Skeletal muscle satellite cell (primary cell): ENCODE measurements at regions not wholly inside any gene's neighbourhood (a gene's known extent, or its start where the extent isn't known, plus 50 kb on each side); places are given as distances from the start of the nearest gene placed in this dataset.

ENCODE experiments used
- H3K27me3 ChIP-seq: 2 replicates; pipeline ENCODE4 v1.7.0; 2013; ENCODE audit warnings: low read length; ENCODE audit not compliant: control insufficient read depth, insufficient read depth
- H3K36me3 ChIP-seq: 2 replicates; pipeline ENCODE4 v1.7.0; 2013; ENCODE audit warnings: mild to moderate bottlenecking, control low read depth, low read length; ENCODE audit not compliant: insufficient read depth
- H3K4me1 ChIP-seq: 2 replicates; pipeline ENCODE4 v1.7.0; 2013; ENCODE audit warnings: low read length; ENCODE audit not compliant: control insufficient read depth, insufficient read depth
- H3K4me2 ChIP-seq: 2 replicates; pipeline ENCODE4 v1.7.0; 2013; ENCODE audit warnings: mild to moderate bottlenecking, low read length
- H3K4me3 ChIP-seq: 2 replicates; pipeline ENCODE4 v1.7.0; 2013; ENCODE audit warnings: low read length
- H3K9ac ChIP-seq: 2 replicates; pipeline ENCODE4 v1.7.0; 2013; ENCODE audit warnings: mild to moderate bottlenecking, low read depth, low read length, moderate library complexity
- H3K9me3 ChIP-seq: replicated peaks from 2 replicates; pipeline ENCODE4 v1.7.0; 2013; ENCODE audit warnings: mild to moderate bottlenecking, control low read depth, low read length

DNA sequence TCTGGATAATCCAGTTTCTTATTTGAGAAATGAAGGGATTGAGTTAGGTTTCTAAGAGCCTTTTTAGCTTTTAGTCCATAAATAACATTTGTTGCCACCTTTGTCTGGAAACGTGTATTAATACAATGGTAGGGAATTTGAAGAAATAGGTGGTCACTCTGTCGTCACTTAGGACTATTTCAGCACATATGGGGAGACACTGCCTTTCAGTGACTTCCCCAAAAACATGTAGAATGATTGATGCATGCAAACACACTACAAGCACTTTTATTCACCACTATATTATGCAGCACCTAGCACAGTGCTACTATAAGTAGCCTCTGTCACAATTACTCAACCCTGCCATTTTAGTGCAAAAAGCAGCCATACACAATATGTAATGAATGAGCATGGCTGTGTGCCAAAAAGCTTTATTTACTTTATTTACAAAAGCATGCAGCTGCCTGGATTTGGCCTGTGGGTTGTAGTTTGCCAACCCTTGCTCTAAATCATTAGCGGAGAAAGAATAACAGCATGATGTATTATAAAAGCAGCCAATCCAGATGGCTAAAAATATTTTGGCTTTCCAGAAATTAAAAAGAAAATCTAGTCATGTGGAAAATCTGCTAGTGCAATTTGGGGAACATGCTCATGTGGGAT is 154.2 kb upstream of the HMHB1 start:
- no peaks in the 10 kb centered on the region for H3K27me3 ChIP-seq
- peaks cover 10% of the 10 kb centered on the region for H3K4me1 ChIP-seq
- H3K9ac ChIP-seq: no peak overlapping the region
- no peak overlapping the region for H3K4me2 ChIP-seq
- H3K9me3 ChIP-seq: no peaks in the 10 kb centered on the region
- H3K36me3 ChIP-seq: no peaks in the 10 kb centered on the region
- H3K4me3 ChIP-seq: no peak overlapping the region

DNA sequence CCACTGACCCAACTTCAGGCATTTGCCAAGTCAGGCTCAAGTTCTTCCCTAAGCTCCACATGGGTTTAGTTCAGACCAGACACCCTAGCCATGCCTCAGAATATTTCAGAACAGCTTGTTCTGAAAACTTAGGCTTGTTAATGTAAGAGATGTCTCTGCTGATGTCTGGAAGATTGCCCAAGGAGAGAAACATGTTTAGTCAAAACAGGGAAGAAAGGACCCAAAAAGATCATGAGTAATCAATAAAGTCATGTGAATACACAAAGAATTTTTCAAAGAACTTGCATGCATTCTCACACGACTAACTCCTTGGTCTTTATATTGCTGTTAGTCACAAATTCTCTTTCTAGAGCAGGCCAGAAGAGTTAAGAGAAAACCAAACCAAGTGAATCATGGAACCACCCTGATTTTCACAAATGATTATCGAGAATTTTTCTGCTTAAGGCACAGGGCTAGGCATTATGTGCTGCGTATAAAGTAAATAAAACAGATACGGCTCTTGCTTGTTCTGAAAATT is 158.1 kb upstream of the HMHB1 start:
- H3K36me3 ChIP-seq: no peaks in the 10 kb centered on the region
- H3K9me3 ChIP-seq: no peaks in the 10 kb centered on the region
- H3K4me3 ChIP-seq: no peak overlapping the region

DNA sequence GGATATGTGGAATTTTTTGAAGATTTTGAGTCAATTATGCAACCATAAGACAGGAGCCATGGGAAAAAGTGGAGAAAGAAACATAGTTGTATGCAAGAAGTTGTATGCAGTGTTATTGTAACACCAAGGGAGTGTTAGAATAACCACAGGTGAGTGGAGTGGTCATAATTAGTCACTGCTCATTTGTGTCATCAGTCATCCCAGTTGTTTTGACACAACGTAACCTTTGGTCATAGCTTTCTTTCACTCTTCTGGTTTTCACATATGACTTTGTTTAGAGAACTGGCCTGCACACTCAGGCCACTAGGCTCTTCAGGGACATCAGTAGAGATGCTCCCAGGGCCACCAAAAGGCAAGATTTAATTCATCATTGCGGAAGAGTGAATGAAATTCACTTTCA is 158.7 kb upstream of the HMHB1 start:
- H3K4me1 ChIP-seq: peaks cover 2% of the 10 kb centered on the region
- no peak overlapping the region for H3K9ac ChIP-seq
- H3K9me3 ChIP-seq: no peaks in the 10 kb centered on the region
- no peaks in the 10 kb centered on the region for H3K27me3 ChIP-seq
- H3K4me2 ChIP-seq: no peak overlapping the region
- no peak overlapping the region for H3K4me3 ChIP-seq
- H3K36me3 ChIP-seq: no peaks in the 10 kb centered on the region

More for the DNA sequence above, 158.1 kb upstream of the HMHB1 start:
- Histone ChIP-seq H3K4me2 (no peak overlapping the region), H3K9ac (no peak overlapping the region), H3K27me3 (no peaks in the 10 kb centered on the region), H3K4me1 (peaks cover 2% of the 10 kb centered on the region)

DNA sequence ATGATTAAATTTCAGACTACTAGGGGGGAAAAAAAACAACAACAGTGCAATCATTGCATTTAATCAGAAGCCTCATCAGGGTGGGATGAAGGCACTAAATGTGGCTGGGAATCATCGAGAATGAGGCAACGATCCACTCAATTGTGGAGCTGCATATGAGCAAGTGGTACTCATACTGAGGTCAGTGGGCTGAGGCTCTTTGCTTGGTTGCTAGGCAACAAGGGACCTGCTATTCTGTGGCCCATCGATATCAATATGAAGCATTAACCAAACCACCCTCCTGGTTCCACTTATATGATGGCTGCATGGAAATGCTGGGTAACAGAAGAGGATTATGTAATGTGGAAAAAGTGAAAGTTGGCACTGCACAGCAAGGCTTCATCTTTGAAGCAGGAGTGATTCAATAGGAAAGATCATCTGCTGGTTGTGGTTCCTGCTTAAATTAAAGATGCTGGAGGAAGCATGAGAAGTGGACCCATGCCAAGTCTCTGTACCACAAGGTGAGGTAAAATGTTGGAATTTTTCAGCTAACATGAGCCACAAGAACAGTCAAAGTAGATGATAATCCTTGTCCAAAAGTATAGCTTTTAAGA is 159.8 kb upstream of the HMHB1 start:
- Histone ChIP-seq H3K4me3 (no peak overlapping the region), H3K9me3 (no peaks in the 10 kb centered on the region), H3K4me1 (peaks cover 2% of the 10 kb centered on the region), H3K4me2 (no peak overlapping the region), H3K36me3 (no peaks in the 10 kb centered on the region), H3K9ac (no peak overlapping the region), H3K27me3 (no peaks in the 10 kb centered on the region)

DNA sequence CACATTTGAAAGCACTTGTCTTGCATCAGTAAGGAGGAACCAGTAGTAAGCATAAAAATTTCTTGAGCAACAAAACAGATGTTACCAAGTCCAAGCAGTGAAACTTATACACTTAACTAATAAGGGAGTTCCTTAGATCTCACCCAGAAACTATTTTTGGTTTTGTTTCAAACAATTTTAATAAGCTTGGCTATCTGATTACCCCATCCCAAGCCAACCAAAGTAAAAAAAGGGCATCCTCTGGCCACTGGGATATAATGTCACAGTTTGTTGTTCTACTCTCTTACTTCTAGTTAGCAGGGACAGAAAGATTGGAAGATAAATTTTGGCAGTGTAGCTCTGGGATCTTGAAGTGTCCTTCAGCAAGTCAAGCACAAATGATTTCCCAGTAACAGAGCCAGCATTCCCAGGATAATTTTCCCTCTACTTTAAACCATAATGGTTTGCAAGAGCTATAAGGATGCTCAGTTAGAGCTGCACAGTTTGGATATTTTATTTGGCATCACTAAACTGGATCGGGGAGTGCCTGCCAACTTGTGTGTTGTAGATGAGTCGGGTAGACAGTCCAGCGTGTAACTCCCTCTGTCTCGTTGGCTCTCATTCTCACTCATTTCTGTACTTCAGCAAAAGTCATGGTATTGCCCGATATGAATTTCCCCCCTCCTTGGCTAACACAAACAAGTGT is 161.9 kb upstream of the HMHB1 start:
- no peak overlapping the region for H3K4me3 ChIP-seq
- no peak overlapping the region for H3K9ac ChIP-seq
- H3K4me1 ChIP-seq: peaks cover 2% of the 10 kb centered on the region
- H3K27me3 ChIP-seq: no peaks in the 10 kb centered on the region
- H3K36me3 ChIP-seq: no peaks in the 10 kb centered on the region
- H3K9me3 ChIP-seq: no peaks in the 10 kb centered on the region
- H3K4me2 ChIP-seq: no peak overlapping the region

DNA sequence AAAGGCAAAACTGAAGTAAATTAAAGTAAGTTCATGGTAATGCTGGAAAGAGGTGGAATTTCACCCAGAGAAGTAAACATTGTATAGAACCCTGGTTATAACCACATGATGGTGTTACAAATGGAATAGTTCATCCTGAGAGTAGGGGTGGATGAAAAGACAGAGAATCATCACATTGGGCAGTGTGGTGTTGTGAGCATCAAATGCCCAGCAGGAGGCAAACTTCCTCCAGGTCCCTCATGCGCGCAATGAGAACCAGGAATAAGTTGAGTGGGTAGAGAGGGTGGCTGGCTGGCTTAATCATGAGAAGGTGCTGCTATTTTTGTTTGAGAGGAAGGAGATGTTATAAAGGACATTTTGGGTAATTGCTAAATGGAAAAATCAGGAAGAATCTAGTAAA is 163.3 kb upstream of the HMHB1 start:
- H3K4me1 ChIP-seq: peaks cover 2% of the 10 kb centered on the region
- no peak overlapping the region for H3K4me3 ChIP-seq

DNA sequence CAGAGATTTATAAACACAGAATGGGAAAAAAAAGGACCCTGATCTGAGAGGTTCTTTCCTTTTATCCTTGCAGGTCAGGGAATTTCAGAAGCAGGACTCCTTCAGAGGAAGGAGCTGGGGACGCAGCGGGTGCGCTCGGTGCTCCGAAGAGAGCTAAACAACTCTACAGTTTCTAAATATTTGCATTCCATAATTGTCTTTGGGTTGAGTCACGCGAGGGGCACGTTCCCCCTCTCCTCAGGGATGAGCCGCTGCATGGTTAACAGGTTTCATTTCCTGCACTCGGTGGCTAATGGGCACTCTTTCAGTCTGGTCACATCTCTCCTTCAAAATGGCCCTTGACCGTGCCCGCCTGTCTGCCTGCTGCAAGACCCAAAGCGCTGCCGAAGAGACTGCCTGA is 165.0 kb upstream of the HMHB1 start:
- Histone ChIP-seq H3K27me3 (no peaks in the 10 kb centered on the region), H3K4me3 (no peak overlapping the region), H3K9ac (no peak overlapping the region), H3K4me1 (peaks cover 11% of the 10 kb centered on the region), H3K36me3 (no peaks in the 10 kb centered on the region), H3K4me2 (no peak overlapping the region), H3K9me3 (no peaks in the 10 kb centered on the region)

More for the DNA sequence above, 163.3 kb upstream of the HMHB1 start:
- Histone ChIP-seq H3K36me3 (no peaks in the 10 kb centered on the region), H3K27me3 (no peaks in the 10 kb centered on the region), H3K9ac (no peak overlapping the region), H3K9me3 (no peaks in the 10 kb centered on the region), H3K4me2 (no peak overlapping the region)

DNA sequence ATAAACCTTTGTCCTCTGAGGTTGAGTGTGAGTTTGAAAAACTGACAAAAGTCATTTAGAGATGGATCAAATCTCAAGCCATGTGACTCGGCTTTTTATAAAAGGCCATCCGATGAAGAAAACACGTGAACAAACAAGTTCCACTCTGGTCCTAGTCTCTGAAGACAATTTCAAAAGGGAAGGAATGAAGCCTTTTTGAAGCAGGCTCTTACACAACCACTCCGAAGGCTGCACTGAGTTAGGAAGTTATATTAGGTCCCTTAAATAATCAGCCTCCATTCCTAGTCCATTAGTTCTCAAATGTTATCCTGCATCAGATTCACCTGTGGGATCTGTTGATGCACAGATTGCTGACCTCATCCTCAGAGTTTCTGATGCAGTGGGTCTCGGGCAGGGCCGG is 166.6 kb upstream of the HMHB1 start:
- H3K4me1 ChIP-seq: peaks cover 9% of the 10 kb centered on the region
- H3K4me2 ChIP-seq: no peak overlapping the region
- H3K9me3 ChIP-seq: no peaks in the 10 kb centered on the region
- no peak overlapping the region for H3K9ac ChIP-seq
- H3K36me3 ChIP-seq: no peaks in the 10 kb centered on the region
- no peak overlapping the region for H3K4me3 ChIP-seq
- no peaks in the 10 kb centered on the region for H3K27me3 ChIP-seq

DNA sequence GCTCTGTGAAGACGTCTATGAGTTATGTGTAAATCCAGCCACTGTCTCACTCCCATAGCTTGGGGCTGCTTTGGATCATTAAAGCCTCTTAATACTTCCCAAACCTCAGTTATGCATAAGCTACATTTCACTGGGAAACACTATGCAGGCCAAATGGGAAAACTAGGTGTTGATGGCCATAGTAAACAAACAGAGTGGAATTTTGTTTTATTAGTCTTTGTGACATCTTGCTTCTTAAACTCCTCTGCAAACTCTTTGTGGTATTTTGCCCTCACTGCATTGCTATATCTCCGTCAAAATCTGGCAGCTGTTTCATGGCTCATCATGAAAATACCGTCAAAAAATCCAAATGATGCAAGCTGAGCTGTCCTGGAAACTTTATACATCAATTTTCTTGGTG is 167.2 kb upstream of the HMHB1 start:
- Histone ChIP-seq H3K9ac (no peak overlapping the region), H3K4me1 (peaks cover 9% of the 10 kb centered on the region), H3K36me3 (no peaks in the 10 kb centered on the region), H3K4me3 (no peak overlapping the region), H3K9me3 (no peaks in the 10 kb centered on the region), H3K27me3 (no peaks in the 10 kb centered on the region), H3K4me2 (no peak overlapping the region)

DNA sequence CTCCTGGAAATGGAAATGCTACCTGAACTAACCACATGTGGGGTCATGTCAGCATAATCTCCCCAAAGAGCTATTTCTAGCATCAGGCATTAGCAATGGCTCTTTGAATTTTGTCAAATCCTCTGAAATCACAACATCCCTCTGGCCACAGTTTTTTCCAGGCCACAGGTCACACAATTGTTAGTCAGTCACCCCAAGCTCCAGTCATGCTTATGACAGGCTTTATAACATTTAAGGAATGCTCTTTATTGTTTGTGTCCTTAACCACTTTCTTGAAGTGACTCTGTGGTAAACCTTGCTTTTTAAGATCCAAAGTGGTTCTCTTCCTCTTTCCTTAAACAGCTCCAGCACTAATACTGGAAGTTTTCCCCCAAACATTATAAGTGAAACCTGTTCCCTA is 169.2 kb upstream of the HMHB1 start:
- Histone ChIP-seq H3K4me3 (no peak overlapping the region), H3K4me2 (no peak overlapping the region), H3K4me1 (peaks cover 9% of the 10 kb centered on the region), H3K9me3 (no peaks in the 10 kb centered on the region), H3K9ac (no peak overlapping the region), H3K27me3 (no peaks in the 10 kb centered on the region), H3K36me3 (no peaks in the 10 kb centered on the region)

DNA sequence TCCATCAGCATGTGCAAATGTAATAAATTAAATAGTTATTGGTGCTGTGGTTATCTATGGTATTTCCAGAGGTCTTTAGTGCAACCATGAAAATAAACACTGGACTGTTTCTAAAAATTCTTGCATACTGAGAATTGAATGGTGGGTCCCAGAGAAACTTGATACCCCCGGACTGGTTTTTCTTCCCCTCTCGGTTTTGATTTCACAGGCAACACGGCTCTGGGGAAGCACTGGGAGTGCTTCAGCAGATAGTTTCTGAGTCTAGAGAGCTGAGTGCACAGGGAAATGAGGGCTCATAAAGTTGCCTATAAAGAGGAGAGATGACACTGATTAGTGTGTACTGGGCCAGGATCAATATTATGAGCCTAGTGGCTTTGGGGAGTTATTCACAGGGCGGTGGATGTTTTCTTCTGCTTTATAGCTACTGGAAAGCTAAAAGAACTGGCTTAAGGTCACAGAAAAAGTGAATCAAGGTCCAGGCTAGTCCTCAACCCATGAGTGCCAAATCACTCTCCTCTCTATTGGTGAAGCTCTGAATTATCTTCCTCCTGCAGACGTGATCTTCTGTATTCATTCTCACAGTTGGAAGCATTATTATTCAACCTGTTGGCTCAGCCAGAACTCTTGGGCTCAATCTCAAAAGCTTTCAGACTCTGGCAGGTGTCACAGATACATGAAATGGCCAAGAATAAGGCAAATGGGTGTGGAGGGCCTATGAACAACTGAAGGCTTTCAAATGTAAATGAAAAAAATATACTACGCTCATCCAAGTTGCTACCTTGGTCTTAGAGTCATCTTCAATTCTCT is 170.2 kb upstream of the HMHB1 start:
- H3K27me3 ChIP-seq: no peaks in the 10 kb centered on the region
- H3K36me3 ChIP-seq: no peaks in the 10 kb centered on the region
- peaks cover 18% of the 10 kb centered on the region for H3K4me1 ChIP-seq
- H3K4me3 ChIP-seq: no peak overlapping the region
- H3K9me3 ChIP-seq: no peaks in the 10 kb centered on the region
- no peak overlapping the region for H3K9ac ChIP-seq
- no peak overlapping the region for H3K4me2 ChIP-seq
